Activated CD8-positive, alpha-beta memory T cell treated with anti-CD3 and anti-CD28 coated beads for 4 hours (primary cell): ENCODE measurements at regions not wholly inside any gene's neighbourhood (a gene's known extent, or its start where the extent isn't known, plus 50 kb on each side); places are given as distances from the start of the nearest gene placed in this dataset.
"Not testable (repeated sequence)": the region's sequence is repeated elsewhere in the genome, so short reads cannot be mapped to it uniquely, and the experiment has no call there.

Experiments used
- DNase-seq, 2 donors: peaks; one replicate each; pipeline ENCODE4 v3.0.0-alpha.2; 2020; ENCODE audit warnings: low read depth in 2 of 2

DNA sequence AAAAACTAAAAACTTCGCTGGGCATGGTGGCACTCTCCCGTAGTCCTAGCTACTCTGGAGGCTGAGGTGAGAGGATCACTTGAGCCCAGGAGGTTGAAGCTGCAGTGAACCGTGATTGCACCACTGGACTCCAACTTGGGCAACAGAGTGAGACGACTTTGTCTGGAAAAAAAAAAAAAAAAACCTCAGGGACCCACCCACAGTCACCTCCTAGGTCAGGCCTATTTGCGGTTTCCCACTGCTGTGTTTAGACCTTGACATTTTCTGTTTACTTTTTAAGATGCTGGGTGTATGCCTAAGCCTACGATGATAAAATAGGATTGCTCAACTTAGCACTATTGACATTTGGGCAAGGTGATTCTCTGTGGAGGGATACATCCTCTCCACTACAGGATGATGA lies 197.4 kb upstream of the TBL1X start:
- no peak for DNase-seq

DNA sequence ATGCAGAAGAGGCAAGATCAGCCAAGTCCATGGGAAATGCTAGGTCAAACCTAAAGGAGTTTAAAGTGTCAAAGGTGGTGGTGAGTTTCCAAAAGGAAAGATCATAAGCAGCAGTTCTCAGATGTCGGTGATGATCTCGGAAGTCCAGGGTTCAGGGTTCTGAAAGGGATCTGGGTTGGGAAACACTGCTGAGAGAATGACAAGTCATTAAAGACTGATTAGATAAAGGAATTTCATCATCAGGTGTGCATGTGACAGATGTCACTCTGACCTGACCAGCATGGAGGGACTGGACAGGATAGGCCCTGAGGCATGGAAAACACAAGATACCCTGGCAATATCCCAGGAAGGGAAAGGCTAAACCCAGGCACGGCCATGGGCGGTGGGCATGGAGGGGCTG lies 195.7 kb upstream of the TBL1X start:
- DNase-seq = no peak

DNA sequence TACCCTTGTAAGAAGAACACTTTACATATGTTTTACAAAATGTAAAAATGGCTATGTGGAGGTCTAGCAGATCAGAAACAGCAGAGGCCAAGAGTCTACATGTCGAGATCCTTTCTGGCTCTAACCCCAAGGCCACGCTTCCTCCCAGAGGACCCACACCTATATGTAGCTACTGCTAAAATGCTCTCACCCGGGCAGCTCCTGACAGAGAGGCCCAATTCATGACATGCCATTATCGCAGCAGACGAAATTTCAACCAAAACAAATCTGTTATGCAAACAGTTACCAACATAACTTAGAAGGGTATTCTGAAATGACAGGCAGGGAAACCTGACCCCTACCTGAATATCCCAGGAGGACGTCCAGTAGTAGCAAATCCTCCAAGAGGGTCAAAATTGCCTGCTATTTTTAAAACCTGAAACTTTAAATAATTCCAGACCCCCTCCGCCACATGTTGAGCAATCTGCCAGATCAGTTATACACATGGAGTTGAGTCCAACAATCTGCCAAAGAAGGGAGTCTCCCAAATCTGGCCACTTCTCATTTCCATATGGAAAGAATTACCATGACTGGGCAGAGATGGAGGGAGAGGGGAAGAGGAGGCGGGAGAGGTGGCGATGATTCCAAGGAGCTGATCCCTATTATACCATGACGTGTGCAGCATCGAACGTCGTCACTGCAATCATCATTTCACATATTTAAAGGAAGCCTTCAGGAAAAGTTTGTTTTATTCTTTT lies 192.9 kb upstream of the TBL1X start:
- no peak for DNase-seq

DNA sequence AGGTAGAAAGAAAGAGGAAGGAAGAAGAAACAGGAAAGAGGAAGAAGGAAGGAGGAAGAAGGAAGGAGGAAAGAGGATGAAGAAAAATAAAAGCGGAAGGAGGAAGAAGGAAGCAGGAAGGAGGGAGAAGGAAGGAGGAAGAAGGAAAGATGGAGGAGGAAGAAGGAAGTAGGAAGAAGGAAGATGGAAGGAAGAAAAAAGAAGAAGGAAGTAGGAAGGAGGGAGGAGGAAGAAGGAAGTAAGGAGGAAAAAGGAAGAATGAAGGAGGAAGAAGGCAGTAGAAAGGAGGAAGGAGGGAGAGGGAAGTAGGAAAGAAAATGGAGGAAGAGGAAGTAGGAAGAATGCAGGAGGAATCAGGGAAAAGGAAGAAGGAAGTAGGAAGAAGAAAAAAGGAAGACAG lies 191.1 kb upstream of the TBL1X start:
- DNase-seq = no peak

DNA sequence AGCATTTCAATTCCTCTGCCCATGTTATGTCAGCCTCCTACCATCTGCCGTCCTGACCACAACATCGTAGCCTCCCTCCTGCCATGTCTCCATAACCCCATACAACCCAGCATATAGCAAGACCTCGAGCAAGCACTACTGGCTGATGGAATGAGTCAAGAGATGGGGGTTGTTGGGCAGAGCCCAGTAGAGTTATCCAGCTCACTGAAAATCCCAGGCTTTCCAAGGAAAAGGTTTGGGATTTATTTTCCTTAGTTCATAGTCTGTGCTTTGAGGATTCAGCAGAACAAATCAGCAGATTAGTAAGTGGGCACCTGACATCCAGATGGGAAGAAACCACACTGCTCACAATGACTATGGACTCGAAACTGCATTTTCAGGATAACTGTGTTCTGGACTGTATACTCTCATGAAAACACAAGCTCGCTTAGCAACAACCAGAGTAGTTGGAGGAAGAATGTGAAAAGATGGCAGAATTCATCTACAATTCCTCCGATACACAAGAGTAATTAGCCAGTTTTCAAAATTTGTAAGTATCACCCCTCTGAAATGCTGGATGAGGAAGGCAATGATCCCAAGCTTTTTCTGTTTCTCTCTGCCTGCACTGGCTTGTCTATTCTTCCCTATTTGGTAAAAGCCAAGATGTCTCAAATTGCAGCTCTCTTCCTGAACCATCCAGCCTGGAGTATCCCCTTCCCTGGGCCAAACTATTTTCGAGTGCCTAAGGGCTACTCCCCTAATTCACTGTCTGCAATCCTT lies 186.2 kb upstream of the TBL1X start:
- no peak for DNase-seq

DNA sequence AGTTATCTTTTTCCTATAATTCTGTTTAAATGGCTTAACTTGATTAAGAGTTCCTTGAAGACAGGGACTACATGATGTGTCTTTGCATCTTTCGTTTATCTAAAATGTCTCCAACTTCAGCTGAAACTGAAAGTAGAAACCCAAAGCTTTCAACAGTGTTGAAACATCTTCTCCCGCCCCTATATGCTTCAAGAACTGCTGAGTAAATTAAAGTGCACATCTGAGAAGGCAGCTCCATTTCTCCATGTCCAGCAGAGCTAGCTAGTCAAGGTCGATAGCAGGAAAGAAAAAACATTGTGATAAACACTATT lies 185.7 kb upstream of the TBL1X start:
- DNase-seq = no peak

DNA sequence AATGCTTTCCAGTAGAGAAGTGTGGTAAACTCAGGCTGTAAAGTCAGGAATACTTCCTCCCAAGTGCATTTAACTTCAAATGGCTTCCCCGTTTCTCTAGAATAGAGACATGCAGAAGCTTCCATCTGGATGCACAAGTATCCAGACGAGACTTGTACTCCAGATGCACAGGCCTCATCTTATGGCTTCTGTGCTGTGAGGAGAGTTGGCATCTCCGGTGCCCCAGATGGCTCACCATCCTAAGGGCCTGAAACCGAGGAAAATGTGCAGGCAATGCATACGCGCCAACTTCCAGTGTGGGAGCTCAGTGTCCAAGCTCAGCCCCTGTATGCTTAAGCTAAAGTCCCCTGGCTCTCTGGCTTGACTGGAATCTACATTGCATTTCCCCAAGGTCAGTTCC lies 184.0 kb upstream of the TBL1X start:
- no peak for DNase-seq

DNA sequence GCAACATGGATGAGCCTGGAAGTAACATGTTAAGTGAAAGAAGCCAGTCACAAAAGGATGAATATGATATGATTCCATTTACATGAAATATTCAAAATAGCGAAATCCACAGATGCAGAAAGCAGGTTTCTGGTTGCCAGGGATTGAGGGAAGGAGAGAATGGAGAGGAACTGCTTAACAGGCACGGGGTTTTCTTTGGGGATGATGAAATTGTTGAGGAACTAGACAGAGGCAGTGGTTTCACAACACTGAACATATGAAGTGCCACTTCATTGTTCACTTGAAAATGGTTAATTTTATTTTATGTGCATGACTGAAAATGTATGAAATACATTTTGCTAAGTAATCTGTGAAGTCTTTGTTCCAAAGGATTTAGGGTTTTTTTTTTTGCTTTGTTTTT lies 182.5 kb upstream of the TBL1X start:
- DNase-seq = no peak

DNA sequence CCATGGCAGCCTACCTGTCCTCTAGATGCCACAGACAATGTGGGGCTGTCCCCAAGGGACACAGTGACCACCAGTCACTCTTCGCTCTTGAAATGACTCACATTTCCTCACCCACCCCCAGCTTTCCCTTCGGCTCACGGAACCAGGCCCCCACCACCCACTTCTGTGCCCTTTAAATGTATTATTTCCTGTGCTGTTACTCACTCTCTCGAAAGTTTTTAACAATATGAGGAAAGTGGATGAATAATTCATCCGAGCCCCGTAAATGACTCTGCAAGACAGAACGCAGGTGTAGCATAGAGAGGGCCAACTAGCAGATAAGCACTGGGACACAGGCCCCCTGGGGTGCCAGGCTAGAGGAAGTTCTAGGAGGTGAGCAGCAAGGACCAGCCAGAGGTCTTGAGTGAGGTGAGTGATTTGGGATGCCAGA lies 179.5 kb upstream of the TBL1X start:
- DNase-seq = peak; percentile 24 to 53

DNA sequence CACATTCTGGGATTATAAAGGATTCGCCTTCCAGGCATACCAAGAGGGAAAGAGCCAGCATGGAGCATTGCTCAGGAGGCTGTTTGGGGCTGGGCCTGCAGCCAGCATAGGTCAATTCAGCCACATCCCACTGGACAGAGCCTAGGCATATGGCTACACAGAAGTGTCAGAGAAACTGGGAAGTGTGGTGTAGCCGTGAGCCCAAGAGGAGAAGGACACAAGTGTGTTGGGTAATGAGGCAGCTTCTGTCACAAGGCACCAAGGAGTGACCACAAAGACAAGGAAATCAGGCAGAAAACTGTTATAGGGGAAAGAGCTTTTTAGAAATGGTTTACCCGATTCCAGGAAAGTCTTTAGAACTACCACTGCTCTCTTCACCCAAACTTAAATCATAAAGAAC lies 178.6 kb upstream of the TBL1X start:
- DNase-seq = no peak

DNA sequence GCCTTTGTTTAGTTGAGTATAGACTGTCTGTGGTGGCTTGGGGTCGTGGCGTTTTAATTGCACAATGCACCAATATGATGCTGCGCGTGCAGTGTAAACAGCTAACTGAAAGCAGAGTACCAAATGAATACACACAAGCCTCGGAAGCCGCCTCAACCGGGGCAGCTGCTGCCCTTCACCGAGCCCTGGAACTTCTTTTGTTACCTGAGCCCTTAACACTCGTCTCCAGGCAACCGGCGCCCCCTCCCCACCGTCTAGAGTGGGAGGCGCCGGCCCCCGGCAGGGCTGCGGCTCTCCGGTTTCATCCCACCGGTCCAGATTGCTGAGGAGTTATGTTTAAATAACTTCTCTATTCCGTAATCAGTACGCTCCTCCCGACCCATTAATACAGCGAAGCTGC lies 173.2 kb upstream of the TBL1X start:
- DNase-seq = no peak

DNA sequence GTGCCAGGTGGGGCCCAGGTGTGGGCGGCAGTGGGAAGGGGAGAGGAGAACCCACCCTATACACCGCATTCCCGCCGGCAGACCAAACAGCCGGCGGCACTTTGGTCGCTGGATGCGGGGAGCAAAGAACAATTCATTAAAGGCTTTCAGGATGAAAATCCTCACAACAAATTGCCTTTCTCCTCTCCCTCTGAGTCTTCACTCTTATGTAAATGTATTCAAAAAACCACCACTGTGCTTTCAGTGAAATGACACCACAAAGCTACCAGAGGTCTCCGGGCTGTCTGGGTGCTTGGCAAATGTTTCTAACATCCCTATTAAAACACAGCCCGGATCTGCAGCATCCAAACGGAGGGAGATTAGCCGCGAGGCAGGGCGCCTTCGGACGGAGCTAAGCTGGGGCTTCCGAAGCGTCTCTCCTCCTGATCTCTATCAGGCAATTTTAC lies 171.8 kb upstream of the TBL1X start:
- DNase-seq = no peak

DNA sequence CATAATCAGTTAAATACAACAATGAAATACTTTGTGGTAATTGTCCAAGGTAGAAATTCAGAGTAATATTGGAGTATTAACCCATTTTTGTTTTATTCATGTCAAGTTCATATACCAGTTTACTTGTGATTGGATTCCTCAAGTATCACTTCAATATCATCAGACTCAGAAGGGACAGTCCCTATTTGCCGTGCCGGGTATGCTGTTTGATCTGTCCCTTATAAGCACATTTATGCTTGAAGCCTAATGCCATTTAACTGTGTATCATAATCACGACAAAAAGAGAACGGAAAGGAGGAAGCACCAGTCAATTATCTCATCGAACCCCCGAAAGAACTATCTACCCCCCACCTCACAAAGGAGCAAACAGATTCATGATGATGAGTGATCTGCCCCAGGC lies 171.0 kb upstream of the TBL1X start:
- no peak for DNase-seq

DNA sequence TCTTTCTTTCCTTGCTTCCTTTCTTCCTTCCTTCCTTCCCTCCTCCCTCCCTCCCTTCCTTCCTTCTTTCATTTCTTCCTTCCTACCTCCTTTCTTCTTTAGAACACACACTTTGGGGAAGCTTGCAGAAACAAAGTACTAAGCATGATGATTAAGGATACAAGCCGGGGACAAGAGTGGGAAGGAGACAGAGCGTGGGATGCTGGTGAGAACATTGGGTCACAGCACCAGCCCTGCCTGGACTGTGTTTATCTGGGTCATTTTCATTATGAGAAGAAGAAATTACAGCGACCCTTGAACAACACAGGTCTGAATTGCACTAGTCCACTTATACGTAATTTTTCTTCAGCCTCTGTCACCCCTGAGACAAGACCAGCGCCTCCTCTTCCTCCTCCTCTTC lies 169.3 kb upstream of the TBL1X start:
- no peak for DNase-seq

DNA sequence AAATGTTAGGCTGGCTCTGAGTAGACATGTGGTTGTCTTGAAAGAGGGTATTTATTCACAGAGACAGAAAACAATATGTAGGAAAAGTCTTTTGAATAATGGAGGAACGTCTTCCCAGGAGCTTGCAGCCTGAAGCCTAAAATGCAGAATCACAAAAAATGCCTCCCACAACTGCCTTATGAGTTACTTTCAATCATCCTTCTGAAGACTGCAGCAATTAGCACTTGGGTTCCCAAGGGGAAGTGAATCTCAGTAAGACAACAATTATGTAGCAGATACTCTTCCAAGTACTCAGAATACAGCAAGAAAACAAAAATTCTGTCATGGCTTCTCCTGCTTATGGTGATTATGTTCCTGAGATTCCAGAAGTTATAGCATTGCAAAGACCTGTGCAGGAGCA lies 166.6 kb upstream of the TBL1X start:
- no peak for DNase-seq

DNA sequence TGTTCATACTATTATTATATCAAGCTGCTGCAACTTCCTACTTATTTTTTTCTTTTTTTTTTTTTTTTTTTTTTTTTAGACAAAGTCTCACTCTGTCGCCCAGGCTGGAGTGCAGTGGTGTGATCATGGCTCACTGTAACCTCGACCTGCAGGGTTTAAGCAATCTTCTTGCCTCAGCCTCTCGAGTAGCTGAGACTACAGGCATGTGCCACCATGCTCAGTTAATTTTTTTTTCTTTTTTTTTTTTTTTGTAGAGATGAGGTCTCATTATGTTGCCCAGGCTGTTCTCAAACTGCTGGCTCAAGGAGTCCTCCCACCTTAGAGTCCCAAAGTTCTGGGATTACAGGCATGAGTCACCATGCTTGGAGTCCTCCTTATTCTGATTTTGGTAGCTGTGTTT lies 165.2 kb upstream of the TBL1X start:
- DNase-seq = not testable (repeated sequence)

DNA sequence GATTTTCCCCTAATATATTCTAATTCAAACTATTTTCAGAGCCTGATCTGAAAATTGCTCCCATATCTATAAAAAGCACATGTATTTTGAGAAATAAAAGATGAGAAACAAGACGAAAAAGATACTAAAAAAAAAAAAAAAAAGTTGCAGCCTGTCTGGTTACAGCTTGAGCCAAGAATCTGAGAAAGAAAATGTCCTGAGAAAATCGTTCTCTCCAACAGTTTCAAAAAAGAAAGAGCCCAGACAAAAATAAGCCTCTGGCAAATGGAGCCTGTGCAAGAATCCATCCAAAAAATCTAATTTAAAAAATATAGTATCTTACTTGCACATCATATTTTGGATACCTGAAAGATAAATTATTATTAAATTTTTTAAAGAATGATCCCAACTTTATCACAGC lies 163.0 kb upstream of the TBL1X start:
- no peak for DNase-seq

DNA sequence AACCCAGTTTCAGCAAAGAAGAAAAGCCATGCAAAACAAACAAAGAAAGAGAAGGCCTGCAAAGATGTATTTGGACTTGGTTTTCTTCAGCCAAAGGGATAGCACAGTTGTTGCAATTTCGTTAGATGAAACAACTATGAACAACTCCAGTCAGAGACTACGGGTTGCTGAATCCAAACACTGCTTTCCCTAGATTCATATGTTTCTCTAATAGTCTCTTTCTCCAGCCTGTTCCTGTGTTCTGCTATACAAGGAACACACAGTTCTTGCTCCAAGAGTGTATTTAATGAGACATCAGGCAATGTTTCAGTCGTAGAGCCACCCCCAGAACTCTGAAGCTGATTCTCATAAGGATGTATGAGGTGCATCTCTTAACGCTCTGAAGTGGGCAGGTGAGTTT lies 162.5 kb upstream of the TBL1X start:
- DNase-seq = no peak

DNA sequence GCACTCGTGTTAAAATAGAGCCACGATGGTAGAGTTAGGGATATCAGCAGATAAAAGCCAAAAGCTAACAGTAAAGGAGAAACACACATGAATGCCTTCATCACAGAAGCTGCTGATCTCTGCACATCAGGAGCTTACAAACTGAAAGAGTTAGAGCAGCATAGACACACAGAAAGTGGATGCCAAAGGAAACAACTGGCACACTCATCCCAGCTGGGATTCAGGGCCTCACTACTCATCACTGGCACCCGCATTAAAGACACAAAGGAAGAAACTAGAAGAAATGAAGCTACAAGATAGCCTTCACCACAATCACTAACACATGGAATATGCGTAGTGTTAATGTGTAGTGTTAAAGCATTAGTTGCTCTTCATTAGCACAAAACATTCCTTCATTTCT lies 156.4 kb upstream of the TBL1X start:
- DNase-seq = no peak

DNA sequence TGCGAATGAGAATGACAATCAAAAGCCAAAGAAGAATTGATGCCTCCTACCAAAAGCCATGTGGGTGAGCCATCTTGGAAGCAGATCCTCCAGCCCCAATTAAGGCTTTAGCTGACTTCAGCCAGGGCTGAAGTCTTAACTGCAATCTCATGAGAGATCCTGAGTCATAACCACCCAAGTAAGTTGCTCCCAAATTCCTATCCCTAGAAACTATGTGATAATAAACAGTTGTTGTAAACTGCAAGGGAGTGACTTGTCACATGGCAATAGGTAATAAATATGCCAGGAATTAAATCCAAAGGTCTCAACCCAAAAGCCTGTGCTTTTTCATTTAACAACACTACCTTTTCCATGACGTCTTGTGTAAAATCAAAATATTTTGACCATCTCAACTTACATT lies 154.2 kb upstream of the TBL1X start:
- DNase-seq = no peak

DNA sequence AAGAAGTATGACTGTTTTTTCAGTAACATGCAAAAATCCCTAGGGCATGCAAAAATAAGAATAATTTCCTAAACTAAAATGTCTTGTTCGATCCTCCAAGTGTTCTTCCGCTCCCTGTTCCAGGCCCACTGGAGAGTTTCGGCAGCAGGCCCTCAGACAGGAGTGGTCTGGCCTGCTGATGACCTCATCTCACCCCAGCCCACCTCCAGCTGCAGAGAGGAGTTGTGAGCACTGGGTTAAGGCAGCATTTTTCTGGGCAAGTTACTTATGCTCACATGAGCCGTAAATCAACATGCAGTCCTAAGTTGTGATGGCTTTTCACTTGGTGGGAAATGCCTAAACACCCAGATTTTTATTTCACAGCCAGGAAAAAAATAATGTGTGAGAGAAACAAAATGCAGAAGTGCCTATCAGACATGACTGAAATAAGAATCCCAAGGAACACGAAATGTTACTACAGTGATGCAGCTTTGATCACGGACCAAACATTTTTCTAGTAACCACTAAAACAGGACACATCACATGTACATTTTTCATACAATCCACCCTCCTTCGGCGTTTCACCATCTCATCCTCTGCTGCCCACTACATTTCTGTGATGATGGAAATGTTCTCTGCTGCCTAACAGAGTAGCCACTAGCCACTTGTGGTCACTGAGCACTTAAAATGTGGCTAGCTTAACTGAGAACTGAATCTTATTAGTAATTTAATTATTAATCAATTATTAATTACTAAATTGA lies 153.3 kb upstream of the TBL1X start:
- DNase-seq = no peak

DNA sequence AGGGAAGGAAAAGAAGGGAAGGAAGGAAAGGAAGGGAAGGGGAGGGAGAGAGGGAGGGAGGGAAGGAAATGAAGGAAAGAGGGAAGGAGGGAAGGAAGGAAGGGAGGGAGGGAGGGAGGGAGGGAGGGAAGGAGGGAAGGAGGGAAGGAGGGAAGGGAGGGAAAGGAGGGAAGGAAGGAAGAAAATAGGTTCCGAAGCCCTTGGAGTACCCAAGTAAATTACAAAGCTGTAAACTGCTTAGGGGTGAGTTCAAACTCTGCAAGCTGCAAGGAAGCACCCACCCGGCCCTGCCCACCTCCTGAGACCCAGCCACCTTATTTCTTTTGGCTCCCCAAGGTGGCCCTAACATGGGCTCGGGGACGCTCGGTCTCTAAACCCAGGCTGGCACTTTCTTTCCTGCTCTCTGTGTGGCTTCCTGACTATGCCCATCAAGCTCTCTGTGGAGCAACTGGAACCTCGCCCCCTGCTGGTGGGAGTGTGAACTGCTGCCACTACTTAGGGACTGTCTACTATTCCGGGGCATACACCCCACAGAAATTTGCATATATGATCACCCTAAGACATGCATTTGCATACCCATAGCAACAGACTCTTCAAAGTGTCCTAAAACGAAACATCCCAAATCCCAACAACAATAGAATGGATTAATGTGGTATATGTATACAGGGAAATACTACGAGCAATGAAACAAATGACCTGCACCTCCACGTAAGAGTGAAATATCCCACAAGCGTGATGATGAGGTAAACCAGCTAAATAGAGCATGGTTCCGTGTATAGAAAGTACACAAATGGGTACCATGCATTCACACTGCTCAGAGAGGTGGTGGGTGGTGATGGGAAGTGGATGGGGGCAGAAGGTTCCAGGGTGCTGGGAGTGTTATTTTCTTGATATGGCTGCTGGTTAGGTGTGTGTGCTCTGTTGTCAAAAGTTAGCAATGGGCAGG lies 151.7 kb upstream of the TBL1X start:
- peak; percentile 44 to 61 for DNase-seq
